DND-41 (cell line): ENCODE measurements at regions not wholly inside any gene's neighbourhood (a gene's known extent, or its start where the extent isn't known, plus 50 kb on each side); places are given as distances from the start of the nearest gene placed in this dataset.

Experiments used
- CTCF ChIP-seq: IDR thresholded peaks from 2 replicates; pipeline ENCODE4 v1.5.1; 2012; ENCODE audit warnings: borderline replicate concordance, low read length, moderate library complexity, mild to moderate bottlenecking; ENCODE audit not compliant: poor library complexity, severe bottlenecking; ENCODE audit errors: extremely low read depth
- EZH2 ChIP-seq: IDR thresholded peaks from 3 replicates; pipeline ENCODE4 v1.6.1; 2012; ENCODE audit warnings: borderline replicate concordance, low read depth, mild to moderate bottlenecking, moderate library complexity, low read length, inconsistent platforms; ENCODE audit not compliant: severe bottlenecking

- TF ChIP-seq CTCF, result no peak
- no peak for TF ChIP-seq EZH2
These were observed 293.8 kb downstream of the HS3ST3B1 start for GRCh38 chr17:14594690-14595089.
